ENCODE measurements at regions not wholly inside any gene's neighbourhood (a gene's known extent, or its start where the extent isn't known, plus 50 kb on each side); places are given as distances from the start of the nearest gene placed in this dataset.
A peak's percentile ranks its signal among the peaks of the same experiment; 100 is the strongest.

- no peak for DNase-seq (ENCODE audit: low read depth, low spot score)
These were observed 65.7 kb downstream of the UNC5CL start for GRCh38 chr6:40973304-40973703.

GRCh38 chr6:40972814-40973213 is 66.2 kb downstream of the UNC5CL start:
- no peak for DNase-seq (ENCODE audit: low read depth, low spot score)

DNA sequence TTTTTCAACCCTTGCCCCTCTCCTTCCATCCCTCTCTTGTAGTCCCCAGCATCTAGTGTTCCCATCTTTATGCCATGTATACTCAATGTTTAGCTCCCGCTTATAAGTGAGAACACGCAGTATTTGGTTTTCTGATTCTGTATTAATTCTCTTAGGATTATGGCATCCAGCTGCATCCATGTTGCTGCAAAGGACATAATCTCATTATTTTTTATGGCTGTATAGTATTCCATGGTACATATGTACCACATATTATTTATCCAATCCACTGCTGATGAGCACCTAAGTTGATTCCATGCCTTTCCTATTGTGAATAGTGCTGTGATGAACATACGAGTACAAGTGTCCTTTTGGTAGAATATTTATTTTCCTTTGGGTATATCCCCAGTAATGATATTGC is 66.8 kb downstream of the UNC5CL start:
- no peak for DNase-seq (ENCODE audit: low read depth, low spot score)

GRCh38 chr6:40968620-40969164 is 70.3 kb downstream of the UNC5CL start:
- no peak for DNase-seq (ENCODE audit: low read depth, low spot score)

GRCh38 chr6:40966860-40967259 is 72.2 kb downstream of the UNC5CL start:
- DNase-seq (ENCODE audit: low read depth, low spot score): no peak

- DNase-seq (ENCODE audit: low read depth, low spot score): no peak
These were observed 74.0 kb downstream of the UNC5CL start for GRCh38 chr6:40965046-40965445.

DNA sequence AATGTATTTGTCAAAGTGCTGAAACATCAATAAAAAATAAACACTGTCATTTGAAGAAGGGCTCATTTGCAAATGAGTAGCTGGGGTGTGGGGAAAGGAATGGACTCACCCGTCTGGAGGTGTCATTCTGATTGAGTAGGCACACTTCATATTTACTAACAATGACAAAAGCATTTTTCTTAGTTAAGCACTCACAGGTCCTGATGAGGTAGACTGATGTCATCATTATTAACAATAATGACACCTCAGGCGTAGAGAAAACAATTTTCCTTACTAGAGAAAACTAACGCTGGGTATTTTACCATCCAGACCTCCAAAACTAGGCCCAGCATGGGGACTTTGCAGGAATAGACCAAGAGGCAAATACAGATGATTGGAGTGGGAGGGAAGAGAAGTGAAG is 76.0 kb downstream of the UNC5CL start:
- no peak for DNase-seq (ENCODE audit: low read depth, low spot score)

DNA sequence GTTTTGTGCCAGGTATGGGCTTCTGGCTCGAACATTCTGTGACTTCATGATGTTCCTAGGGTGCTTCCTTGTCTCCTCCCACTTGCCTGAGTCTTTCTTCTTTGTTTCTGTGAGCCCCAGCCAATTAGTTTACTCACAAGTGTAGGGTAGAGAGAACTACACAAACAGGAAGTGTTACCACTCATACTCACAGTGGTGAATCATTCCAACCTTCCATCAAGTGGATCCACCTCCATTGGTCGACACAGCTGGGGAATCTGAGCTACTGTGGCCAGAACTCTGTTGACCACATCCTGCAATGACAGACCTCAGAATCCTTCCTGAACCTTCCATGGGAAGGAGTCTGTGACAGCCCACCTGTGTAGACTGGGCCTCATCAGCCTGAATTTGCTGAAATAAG is 76.8 kb downstream of the UNC5CL start:
- no peak for DNase-seq (ENCODE audit: low read depth, low spot score)

DNA sequence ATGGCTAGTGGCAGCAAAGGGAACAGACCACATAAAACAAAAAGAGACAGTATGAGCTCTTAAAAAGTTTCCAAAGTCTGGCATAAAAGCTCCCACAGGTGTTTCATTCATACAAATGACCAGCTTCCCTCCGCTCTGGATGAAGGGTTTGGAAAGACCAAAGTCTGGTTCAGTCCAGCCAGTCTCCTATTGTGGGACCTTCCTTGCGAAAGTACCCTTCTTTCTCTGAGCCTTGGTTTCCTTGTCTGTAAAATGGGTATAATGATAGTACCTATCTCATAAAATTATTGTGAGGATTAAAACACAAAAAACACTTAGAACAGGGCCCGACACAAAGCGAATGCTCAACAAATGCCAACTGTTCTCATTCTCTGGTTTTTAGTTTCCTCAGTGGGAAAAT is 77.2 kb downstream of the UNC5CL start:
- DNase-seq (ENCODE audit: low read depth, low spot score): no peak

DNA sequence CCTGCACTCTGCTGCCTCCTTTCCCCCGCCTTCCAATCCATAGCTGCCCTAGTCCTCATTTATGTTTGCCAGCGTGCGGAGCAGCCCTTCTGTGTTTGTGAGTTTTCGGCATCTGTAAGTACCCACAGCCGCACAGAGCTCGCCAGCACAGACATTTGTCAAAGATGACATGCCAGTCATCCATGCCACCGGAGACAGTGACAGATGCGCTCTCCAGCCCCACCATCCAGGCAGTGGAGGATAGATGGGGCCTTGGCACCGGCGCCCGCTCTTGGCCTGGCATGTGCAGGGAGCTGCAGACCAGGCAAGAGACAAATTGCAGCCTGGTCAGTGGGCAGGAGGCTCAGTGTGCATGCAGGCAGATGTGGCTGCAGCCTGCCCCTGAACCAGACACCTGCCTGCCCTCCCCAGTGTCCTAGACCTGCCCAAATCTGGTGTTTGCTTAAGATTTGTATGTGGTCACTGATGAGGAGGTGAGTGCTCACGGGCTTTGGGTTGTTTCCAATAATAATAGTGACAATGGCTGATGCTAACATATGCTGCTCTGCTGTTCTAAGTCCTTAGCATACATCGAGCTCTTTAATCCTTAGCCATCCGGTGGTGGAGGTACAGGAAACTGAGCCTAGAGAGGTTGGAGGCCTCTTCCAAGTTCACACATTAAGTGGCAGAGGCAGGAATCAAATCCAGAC is 78.1 kb downstream of the UNC5CL start:
- no peak for DNase-seq (ENCODE audit: low read depth, low spot score)

DNA sequence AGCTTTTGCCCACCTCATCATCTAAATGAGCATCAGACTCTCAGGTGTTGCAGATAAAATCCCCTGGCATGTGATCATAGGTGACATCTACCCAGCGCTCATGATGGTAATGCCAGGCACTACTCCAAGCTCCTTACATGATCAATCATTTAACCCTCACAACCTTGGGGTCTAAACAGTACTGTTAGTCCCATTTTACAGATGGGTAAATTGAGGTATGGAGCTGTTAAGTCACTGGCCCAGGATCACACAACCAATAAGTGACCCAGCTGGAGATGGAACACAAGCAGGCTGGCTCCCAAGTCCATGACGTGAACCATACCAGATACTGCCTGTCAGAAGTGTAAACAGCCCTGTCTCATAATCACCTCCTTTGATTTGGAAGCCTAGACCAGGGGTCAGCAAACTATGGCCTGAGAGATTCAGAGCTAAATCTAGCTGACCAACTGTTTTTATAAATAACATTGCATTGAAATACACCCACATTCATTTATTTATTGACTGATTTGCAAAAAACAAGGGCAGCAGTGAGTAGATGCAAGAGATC is 79.2 kb downstream of the UNC5CL start:
- no peak for DNase-seq (ENCODE audit: low read depth, low spot score)

DNA sequence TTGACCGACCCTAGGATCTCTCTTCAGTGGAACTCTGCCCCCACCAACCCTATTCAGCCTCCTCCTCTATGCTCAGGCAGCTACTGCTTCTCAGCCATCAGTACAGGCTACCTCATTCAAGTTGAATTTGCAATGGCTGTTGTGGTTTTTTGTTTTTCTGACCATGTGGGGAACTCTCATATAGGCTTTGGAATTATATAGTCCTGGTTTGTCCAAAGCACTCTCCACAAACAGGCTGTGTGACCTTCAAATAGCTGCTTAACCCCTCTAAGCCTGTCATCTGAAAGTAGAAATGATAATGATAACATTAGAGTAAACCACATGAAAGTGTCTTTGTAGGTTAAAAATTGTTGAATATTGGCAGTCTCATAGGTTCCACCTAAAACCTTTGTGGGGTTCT is 80.3 kb downstream of the UNC5CL start:
- no peak for DNase-seq (ENCODE audit: low read depth, low spot score)

DNA sequence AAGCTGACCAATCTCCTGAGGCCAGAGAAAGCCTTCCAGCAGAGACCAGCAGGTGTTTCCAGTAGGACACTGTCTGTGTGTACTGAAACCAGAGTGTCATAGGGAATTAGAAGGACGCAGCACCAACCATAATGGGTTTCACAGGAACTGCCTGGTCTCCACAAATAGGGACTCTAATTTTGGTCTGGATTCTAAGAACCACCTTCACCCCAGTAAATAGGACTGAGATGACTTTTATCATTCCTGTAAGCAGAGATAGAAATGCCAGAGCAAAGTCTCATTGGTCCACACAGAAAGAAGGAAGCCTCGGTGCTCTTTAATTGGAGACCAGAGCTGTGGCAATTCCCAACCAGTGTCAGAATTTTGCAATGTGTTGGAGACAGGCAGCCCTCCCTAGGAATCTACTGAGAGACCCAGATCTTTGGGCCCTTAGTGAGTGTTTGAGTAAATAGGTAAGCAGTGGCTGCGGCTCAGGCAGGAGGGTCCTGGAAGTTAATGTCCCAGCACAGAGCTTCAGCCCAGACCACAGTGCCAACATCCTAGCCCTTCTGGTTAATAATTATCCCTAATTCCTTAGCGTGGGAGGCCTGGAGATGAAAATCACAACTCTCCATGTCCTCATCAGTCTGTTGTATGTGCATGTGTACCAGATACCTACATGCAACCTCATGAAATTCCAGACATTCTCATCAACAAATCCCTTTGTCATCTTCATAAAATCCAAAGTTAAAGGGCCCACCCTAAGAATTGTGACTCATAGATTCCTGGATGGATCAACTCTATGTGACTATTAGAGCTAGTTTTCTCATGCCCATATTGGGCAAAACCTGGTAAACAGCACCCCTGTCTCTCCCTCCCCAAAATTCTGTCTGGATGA is 81.2 kb downstream of the UNC5CL start:
- no peak for DNase-seq (ENCODE audit: low read depth, low spot score)

DNA sequence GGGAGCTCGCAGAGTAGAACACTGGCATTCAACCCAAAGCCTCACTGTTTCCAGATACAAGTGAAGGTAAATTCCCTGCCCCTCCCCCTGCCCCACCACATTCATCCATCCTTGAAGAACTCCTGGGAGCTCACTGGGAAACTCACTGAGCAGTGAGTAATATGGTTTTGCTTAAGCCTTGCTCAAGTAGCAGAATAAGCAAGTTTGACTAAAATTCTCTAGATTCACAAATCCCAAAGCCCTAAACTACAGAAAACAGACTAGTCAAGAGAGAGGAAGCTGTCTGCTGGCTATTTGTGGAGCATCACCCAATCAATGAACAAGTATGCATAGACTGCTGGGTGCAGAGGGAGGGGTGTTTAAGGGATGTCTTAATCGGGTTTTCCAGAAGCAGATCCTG is 82.1 kb downstream of the UNC5CL start:
- no peak for DNase-seq (ENCODE audit: low read depth, low spot score)

DNA sequence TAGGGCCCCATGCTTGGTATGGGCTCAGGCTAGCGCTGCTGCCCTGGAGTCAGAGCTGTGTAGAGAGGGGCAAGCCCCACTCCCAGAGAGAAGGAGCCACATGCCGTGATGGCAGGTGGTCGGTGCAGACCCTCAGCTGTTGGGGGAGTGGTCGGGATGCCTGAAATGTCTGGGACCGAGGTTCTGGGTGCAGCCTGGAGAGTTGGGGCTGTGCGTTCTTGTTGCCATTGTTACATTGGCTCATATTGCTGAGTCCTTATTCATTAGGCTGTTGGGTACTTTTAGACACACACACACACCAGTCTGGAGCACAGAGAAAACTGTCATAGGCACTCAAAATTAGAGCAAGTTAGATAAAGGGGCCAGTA is 83.9 kb downstream of the UNC5CL start:
- DNase-seq (ENCODE audit: low read depth, low spot score): no peak

DNA sequence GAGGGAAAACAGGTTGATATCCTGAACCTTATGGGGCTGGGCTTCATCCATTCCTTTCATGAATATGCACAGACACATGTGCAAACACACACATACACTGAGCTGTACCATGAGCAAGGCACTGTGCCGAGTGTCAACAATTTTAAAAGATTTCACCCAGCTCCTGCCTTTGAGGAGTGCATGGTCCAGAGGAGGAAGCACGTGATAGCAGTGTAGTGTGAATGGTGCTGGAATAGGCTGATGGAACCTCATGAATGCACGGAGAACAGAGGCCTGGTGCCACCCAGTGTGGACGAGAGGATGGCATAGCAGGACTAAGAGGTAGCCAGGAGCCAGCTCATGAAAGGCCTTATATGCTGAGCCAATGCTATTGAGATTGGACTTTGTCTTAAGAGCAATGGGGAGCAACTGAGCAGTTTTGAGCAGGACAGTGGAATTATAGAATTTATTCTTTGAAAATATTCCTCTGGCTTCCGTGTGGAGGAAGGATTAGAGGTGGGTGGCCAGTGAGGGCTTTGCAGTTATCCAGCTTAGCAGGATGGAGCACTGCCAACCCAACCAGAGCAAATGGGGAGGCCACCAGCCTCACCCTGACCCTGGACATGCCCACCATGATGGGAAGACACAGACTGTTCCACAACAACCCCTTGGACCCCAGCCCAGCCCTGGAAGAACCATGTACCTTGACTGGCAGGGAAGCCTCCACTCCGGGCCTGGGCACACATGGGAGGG is 84.4 kb downstream of the UNC5CL start:
- no peak for DNase-seq (ENCODE audit: low read depth, low spot score)

GRCh38 chr6:40953486-40953885 is 85.5 kb downstream of the UNC5CL start:
- DNase-seq (ENCODE audit: low read depth, low spot score): no peak

DNA sequence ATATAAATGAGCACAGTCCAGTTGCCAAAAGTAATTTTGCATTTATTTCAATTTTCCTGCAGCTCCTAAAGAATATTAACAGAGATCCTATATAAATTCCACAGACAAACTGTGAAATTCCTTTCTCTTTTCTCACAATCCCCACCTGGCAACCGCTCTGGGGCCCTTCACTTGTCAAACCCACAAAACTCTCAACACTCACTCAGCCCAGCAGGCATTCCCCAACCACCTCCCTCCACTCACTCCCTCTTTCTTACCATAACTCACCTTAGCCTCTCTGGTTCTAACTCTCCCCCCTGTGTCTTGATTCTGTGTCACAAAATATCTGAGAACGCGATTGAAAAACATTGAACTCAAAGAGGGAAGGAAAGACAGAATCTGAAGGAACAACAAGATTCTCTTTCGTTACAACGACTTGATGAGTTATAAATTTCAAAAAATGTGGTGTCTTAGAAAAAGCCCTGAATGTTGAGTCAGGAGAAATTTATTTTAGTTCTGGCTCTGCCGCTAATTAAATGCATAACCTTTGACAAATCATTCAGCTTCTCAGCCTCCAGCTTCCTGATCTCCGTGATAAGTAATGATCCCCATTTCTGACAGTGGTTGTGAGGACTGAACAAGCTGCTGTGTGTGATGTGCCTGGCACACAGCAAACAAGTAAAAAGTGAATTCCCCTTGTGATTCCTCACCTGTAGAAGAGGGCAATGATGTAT is 87.9 kb downstream of the UNC5CL start:
- no peak for DNase-seq (ENCODE audit: low read depth, low spot score)

GRCh38 chr6:40948570-40948969 is 90.5 kb downstream of the UNC5CL start:
- no peak for DNase-seq (ENCODE audit: low read depth, low spot score)

DNA sequence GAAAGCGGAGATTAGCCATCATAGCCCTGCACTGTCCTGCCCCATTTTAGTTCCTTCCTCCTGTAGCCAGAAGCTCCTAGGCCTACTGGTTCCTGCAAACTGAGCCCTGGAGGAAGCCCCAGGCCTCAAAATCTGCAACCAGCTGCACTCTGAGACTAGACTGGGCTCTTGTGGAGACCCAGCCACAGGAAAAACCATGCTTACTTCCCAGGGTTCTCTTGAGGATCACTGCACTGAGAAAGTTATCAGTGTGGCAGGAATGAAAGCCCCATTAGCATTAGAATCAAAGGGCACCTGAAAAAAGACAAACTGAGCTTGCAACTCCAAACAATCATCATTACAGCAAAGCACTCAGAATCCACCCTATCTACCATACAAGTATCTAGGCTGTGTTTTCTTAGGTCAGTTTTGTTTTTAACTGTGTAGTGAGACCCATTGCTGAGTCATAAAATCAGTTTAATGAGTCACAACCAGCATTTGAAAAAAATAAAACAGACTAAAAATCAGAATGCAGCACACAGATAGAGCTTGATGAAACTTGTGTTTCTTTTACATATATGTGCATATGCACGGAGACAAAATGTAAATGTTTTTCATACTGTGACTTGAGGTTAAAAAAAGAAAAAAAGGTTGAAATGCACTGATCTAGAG is 91.0 kb downstream of the UNC5CL start:
- DNase-seq (ENCODE audit: low read depth, low spot score): peak; percentile 13

Data from smooth muscle cell of the brain vasculature (primary cell).